Right hindlimb (tissue), 1 donor: ENCODE measurements at regions not wholly inside any gene's neighbourhood (a gene's known extent, or its start where the extent isn't known, plus 50 kb on each side); places are given as distances from the start of the nearest gene placed in this dataset.
"Not testable (repeated sequence)": the region's sequence is repeated elsewhere in the genome, so short reads cannot be mapped to it uniquely, and the experiment has no call there.

Experiments used
- DNase-seq: peaks from one replicate; pipeline ENCODE4 v3.0.0-alpha.2; 2018

DNA sequence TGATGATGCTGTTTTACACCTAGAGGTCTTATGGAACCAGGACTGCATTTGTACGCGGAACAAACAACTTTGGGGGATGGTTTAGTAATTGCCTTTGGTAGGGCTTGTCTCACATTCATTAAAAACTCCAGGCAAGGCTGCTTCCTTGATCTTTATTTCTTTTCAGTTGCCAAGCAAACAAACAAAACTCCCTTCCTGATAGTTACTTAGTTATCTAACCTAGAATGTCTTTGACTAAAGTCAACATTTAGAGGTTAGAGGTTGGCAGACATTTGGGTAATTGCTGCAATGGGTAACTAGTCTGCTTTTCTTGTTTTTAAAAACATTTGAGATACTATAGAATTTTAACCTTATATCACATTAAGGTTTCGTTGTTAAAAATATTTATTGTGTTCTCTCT is 500.9 kb upstream of the PTBP2 start:
- DNase-seq = no peak

DNA sequence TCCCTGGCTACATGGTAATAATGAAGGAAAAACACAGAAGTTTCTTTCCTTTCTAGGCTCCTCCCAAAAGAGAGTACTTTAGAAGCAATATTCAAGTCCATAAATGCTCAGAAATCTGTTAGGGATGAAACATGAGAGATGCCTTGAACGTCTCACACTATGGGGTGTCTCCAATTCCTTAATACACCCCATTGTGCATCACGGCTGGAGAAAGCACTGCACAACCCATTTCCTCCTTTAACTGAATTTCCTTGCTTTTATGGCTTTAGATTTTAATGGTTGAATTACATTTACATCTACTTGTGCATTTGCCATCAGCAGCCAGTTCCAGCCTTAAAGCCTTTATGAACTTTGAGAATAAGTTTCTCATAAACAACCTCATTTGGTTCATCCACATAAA is 498.9 kb upstream of the PTBP2 start:
- no peak for DNase-seq

DNA sequence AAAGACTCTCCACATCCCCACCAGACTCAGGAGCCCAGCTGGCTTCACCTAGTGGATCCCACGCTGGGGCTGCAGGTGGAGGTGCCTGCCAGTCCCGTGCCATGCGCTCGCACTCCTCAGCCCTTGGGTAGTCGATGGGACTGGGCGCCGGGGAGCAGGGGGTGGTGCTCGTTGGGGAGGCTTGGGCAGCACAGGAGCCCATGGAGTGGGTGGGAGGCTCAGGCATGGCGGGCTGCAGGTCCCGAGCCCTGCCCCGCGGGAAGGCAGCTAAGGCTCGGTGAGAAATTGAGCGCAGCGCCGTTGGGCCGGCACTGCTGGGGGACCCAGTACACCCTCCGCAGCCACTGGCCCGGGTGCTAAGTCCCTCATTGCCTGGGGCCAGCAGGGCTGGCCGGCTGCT is 497.4 kb upstream of the PTBP2 start:
- not testable (repeated sequence) for DNase-seq

DNA sequence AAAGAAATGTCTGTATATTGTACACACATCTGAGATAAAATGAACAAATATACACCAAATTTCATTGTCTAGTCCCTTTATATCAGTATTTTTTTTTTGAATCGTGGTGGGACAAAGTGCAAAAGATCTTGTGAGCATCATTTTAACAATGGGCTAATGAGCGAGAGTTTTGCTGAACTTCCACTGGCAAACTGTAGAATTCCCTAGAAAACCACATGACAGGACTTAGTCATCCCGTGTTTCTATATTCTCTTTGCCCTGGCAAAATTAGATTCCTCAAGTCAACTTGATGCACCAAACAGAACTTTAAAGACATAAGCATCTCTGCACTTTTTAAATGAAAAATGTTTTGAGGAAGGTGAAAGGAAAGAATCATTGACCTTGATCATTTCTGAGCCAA is 488.2 kb upstream of the PTBP2 start:
- DNase-seq = no peak

- DNase-seq = no peak
Observed at GRCh38 chr1:96234299-96234698, 487.3 kb upstream of the PTBP2 start.

- DNase-seq = peak; percentile 25
Observed at GRCh38 chr1:96236156-96236739, 485.3 kb upstream of the PTBP2 start.

GRCh38 chr1:96238426-96238825 is 483.2 kb upstream of the PTBP2 start:
- no peak for DNase-seq

DNA sequence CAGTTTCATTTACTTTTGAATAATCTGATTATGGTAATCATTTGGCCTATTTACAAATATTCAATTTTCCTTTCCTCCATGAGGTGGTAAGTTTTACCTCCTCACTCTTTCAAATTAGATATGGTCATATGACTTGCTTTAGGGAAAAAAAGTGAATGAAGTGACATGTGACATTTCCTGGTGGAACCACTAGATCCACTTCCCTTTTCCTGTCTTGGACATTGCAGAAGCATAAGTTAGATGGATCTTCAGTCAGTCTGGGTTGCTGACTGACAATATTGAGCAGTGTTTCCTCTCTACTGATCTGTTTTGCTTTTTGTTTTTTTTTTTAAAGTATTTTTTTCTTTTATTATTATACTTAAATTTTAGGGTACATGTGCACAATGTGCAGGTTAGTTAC is 481.1 kb upstream of the PTBP2 start:
- DNase-seq = no peak

GRCh38 chr1:96253246-96254035 is 468.1 kb upstream of the PTBP2 start:
- DNase-seq = no peak

DNA sequence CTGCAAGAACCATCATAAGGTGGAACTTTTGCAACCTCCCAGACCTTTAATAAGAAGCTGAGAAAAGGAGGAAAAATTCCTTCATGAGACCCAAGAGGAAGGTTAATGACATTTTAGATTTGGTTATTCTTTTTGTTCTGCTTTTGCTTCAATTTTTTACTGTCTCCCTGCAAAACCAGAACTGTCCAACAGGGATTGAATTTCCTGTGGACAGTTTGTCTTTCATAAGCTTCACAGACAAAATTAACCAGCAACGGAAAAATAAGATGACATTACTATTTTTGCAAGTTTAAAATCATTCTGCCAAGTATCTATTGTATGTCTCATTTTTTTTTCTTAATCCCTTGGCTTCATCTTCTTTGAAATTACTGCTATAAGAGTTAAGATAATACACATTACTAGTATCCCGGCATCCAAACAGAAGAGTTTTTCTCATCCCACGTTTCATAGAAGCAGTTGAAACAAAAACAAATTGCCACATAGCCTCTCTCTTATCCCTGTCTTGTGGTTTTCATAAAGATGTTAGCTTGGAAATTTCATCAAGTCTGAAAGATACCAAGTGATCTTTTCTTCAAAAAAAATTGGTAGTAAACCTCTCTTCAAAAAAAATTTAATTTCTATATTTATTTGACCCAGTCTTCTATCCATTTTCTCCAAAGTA is 465.3 kb upstream of the PTBP2 start:
- no peak for DNase-seq

DNA sequence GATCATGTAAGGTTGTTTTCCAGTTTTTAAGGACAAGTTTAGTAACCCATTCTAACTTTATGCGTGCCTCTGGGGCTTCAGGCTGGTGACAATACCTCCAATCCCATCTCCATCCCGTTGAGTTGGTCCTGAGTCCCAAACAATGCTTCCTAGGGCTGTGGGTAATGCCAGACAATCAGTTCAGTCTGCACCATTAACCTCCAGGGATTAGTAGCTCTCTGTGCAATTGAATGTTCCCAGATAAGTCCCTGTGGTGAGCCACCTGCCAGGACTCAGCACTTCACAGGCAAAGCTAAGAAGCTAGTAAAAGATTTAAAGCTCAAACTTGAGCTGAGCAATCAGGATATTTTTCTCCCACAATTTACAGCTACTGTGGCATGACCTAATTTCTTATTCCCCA is 462.2 kb upstream of the PTBP2 start:
- no peak for DNase-seq

DNA sequence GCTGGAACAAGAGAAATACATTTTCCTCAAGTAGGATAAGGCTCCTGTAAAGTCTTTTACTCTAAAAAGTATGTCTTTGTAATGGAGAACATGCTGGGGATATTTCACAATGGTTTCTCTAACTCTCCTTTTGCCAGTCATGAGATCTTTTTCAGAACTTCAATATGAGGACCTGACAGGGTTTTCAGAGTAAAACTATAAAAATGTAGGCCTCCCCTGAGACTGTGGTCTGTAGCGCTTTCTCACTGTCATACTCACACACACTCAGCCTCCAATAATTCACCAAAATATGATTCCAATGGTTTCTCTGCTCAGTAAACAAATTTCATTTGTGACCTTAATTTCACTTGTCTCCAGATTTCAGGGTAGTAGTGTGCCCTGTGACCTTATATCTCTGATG is 440.1 kb upstream of the PTBP2 start:
- DNase-seq = no peak

DNA sequence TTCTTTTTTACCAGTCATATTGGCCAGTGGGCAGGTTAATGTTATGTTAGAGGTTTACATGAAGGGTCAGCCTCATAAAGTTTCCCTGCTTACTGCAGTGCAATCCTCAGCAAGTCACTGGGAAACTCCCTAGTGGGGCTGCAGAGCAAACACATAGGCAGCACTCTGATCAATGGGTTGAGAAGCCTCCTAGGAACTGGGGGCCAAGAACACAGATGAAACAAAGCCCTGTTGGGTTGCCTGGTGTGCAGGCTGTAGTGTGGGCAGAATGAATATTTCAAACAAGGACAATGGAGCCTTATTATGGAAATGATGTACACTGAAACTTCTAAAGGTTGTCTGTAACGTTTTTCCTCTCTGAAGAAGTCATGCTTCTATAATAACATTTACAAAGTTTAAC is 431.6 kb upstream of the PTBP2 start:
- DNase-seq = no peak

DNA sequence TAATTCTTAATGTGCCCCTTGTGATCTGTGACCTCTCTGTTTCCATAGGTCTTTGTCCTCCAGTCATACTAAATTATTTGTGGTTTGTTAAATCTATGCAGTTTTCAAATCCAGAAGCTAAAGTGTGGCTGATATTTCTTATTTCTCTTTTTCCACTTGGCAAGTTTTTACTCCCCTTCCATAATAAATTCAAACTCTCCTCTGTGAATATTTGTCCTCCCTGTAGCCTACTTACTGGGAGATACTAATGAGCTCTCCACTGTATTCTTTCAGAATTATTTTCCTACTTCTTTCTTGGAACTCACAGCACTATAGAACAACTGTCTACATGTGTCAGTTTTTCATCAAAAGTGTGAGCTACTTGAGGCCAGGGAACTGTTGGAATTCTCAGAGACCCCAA is 430.8 kb upstream of the PTBP2 start:
- DNase-seq = no peak

DNA sequence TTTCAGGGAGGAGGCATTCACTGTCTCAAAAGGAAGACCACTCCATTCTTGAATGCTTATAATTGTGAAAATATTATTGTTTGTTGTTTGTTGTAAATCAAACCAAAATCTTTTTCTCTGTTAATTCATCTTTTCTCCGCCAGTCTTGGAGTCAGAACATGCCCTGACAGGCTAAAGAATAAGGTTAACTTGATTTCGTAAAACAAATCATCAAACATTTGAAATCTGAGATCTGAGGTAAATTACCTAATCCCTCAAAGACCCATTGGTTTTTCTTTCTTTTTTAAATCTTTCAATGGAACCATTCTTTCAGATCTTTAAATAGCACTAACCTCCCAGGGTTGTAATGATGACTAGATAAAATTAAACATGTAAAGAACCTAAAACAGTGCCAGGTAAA is 430.1 kb upstream of the PTBP2 start:
- no peak for DNase-seq

DNA sequence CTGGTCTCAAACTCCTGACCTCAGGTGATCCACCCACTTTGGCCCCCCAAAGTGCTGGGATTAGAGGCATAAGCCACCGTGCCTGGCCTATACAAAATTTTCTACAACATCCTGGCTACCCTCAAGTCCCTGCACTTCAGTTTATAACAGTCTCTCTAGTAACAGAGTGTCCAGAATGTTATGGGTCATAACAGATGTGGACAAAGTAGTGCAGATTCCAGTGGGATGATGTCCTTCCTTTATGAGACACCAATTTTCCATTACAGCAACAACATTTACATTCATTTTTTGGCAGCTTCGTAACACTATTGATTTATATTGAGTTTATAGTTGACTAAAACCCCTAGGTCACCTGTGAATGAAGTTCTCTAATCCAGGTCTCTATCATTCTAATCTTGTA is 429.4 kb upstream of the PTBP2 start:
- DNase-seq = no peak

DNA sequence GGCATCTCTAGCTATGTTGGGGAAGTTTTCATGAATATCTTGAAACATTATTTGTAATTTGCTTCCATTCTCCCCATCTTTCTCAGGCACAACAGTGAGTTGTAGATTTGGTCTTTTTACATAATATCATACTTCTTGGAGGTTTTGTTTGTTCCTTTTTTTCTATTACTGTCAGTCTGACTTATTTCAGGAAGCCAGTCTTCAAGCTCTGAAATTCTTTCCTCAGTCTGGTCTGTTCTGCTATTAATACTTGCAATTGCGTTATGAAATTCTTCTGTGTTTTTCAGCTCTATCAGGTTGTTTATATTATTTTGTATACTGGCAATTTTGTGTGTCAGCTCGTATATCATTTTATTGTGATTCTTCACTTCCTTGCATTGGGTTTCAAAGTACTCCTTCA is 424.6 kb upstream of the PTBP2 start:
- DNase-seq = no peak

DNA sequence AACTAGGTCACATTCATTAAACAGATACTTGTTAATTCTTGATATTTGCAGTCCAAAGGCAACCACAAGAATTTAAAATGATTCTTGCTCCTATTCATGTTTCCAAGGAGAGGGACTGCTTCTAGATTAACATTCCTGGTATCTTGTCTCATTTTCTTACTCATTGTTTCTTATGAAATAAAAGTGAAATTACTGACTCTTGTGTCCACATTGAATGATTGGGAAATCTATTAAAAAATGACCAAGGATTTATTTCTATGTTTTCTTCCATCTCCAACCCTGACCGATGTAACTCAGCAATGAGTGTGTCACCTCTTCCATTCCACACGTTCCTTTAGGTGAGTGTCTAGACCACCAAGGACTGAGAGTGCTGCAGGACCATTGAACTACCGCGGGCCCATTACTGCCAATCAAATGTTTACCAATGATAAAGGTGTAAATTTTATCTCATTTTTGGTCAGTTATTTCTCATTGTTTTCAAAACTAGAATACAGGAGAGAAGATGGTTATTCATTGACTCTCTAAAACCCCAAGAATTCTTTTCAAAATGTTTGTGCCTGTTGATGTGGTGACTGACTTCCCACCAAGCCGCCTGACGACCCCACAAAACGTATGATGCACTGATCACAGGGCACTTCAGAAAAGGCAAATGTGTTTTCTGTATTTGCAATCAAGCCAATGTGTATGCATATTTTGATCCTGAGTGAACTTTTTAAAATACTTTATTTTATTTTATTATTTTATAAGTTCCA is 414.6 kb upstream of the PTBP2 start:
- no peak for DNase-seq

DNA sequence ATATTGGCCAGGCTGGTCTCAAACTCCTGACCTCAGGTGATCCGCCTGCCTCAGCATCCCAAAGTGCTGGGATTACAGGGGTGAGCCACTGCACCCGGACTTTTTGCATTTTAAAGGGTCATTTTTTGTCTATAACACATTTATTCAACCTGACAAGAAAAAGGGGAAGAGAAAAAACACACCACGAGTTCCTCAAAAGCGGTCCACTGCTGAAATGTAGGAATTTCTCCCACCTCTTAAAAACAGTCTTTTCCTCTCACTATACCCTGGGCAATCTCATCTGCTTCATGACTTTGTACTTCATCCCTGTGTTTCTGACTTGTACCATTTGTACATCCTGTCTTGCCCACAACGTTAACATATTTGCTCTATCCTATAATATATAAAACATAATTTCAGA is 413.3 kb upstream of the PTBP2 start:
- no peak for DNase-seq

- DNase-seq = no peak
Observed at GRCh38 chr1:96309783-96310182, 411.8 kb upstream of the PTBP2 start.

GRCh38 chr1:96313216-96313615 is 408.4 kb upstream of the PTBP2 start:
- no peak for DNase-seq

DNA sequence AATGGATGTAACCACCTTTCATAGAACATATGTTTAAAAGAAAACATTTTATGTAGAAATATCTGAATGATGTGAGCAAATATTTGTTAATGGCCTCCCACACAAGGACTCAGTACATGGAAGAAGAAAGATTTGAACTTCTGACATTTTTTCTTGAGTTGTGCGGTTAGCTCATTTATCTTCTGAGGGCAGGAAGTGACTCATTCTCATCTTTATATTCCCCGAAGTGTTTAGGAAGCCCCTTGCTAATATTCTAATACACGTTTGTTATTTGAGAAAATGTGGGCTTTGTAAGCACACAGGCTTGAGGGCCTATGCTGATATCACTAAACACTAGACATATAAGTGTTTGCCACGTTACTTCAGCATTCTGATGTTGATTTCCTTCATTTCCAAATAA is 392.5 kb upstream of the PTBP2 start:
- DNase-seq = no peak

- DNase-seq = no peak
Observed at GRCh38 chr1:96331596-96331995, 390.0 kb upstream of the PTBP2 start.
